GM12873 (cell line): ENCODE measurements at regions not wholly inside any gene's neighbourhood (a gene's known extent, or its start where the extent isn't known, plus 50 kb on each side); places are given as distances from the start of the nearest gene placed in this dataset.

Source experiments
- TF ChIP-seq, protein P1 (sequence below): IDR thresholded peaks from 2 replicates; pipeline ENCODE4 v1.5.1; 2012; ENCODE audit warnings: low read depth, mild to moderate bottlenecking, moderate library complexity, low read length, control low read depth; ENCODE audit not compliant: insufficient read depth; ENCODE audit errors: missing control alignments

DNA sequence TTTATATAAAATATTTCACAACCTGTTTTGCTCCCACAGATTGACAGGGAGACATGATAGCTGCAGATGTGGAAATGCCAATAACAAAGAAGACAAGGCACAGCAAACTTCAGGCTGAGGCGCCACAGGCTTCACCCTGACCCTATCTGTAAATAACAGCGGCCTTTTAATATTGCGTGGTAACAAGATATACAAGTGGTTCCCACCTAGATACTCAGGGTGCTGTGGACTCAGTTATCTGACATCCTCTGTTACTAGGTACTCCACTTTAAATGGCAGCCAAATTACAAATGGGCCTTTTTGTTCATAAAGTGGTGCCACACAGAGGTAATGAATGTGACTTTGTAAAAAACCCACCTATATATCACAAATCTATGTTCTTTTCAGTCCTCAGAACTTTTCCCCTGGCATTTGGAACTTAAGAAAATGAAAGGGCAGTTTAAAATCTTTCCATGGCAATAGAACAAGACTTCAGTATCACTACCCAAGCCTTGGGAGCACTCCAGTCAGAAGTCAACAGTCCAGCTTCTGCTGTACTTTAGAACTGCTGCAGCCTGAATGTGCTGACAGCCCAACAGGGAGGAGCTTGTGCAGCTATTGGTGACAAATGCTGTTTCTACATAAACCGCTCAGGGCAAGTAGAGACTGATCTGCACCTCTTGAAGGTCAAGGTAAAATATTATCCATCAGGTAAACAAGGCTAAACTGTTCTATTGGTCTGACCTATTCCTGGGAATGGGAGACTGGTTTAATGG lies 86.2 kb upstream of the DCD start:
- TF ChIP-seq, protein P1, sequence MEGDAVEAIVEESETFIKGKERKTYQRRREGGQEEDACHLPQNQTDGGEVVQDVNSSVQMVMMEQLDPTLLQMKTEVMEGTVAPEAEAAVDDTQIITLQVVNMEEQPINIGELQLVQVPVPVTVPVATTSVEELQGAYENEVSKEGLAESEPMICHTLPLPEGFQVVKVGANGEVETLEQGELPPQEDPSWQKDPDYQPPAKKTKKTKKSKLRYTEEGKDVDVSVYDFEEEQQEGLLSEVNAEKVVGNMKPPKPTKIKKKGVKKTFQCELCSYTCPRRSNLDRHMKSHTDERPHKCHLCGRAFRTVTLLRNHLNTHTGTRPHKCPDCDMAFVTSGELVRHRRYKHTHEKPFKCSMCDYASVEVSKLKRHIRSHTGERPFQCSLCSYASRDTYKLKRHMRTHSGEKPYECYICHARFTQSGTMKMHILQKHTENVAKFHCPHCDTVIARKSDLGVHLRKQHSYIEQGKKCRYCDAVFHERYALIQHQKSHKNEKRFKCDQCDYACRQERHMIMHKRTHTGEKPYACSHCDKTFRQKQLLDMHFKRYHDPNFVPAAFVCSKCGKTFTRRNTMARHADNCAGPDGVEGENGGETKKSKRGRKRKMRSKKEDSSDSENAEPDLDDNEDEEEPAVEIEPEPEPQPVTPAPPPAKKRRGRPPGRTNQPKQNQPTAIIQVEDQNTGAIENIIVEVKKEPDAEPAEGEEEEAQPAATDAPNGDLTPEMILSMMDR, result no peak

DNA sequence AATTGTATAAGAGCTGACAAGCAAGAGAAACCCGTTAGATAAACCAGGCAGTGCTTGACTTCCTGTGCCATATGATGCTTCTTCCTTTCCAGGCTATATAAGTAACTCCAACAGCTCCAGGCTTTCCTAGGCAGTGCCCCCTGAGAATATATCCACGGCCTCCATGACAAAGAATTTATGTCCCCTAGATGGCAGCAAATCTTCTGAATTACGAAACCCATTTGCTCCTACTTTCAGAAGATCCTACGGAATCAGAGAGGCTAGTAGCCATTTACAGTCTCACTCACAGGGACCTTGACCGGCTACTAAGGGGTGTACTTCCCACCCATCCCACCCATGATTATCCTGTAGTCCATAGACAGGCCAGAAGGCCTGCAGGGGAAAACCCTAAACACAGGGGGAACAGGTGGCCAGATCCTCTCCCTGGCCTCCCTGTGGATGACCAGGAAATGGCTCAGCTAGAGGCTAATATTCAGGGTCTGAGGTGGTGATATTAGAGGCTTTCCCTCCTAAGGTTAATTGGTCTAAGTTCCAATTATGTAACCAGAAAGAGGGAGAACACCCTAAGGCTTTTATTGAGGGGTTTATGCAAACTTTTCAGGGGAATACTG lies 77.2 kb upstream of the DCD start:
- TF ChIP-seq, protein P1, result no peak

DNA sequence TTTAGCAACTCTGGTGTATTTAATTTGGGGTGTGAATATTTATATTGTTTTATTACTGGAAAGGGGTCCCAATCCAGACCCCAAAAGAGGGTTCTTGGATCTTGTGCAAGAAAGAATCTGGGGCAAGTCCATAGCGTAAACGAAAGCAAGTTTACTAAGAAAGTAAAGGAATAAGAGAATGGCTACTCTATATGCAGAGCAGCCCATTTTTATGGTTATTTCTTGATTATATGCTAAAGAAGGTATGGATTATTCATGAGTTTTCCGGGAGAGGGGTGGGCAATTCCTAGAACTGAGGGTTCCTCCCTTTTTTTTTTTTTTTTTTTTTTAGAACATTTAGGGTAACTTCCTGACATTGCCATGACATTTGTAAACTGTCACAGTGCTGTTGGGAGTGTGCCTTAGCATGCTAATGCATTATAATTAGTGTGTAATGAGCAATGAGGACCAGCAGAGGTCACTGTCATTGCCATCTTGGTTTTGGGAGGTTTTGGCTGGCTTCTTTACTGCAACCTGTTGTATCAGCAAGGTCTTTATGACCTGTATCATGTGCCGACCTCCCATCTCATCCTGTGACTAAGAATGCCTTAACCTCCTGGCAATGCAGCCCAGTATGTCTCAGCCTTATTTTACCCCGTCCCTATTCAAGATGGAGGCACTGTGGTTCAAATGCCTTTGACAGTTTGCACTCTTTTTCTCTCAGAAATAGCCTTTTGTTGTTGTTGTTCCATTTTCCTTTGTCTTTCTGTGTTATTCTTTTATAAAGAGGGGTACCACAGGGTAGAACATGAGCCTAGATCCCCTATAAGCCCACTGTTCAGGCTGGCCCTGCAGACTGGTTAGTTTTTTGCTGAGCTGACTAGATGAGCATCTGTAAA lies 75.5 kb upstream of the DCD start:
- TF ChIP-seq, protein P1, result peak; percentile 78

DNA sequence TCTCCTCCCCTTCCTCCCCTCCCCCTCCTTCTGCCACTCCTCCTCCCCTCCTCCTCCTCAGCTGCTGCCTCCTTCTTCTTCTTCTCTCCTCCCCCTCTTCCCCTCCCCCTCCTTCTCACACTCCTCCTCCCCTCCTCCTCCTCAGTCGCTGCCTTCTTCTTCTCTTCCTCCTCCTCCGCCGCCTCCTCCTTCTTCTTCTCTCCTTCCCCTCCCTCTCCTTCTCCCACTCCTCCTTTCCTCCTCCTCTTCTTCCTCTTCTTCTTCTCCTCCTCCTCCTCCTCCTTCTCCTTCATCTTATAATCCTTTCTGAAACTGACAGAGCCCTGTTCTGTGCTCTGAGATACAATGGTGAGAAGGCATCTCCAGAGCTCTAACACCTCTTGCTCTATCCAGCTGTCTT lies 73.1 kb upstream of the DCD start:
- TF ChIP-seq, protein P1, result no peak

DNA sequence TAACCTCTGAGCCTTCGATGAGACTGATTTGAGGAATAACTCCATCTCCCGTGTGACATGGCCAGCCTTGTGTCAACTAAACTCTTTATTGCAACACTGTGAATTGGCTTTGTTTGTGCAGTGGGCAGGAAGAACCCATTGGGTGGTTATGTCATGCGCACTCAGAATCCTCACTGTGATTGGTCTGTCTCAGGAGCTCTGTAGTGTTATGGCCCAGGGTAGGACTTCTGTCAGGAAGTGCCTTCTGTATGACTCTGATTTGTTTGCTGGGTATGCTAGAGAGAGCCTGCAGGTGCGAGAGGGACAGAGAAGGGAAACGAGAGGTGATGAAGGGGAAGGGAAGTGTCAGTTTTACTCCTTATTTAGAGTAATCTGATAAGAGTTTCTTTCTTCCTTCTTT lies 71.5 kb upstream of the DCD start:
- TF ChIP-seq, protein P1, result no peak

DNA sequence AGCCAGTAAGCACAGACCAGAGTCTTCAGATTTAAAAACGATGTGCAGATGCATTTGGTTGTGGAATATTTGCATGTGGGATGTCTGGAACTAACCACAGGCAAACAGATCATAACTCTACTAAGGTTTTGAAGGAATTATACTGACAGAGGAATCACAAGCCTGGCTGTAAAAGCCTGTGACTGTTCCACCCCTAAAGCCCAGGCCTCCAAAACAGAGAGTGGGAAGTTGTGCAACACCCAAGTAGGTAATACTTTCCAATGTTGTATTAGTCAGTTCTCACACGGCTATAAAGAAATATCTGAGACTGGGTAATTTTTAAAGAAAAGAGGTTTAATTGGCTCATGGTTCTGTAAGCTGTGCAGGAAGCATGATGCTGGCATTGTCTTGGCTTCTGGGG lies 68.1 kb upstream of the DCD start:
- TF ChIP-seq, protein P1, result no peak

DNA sequence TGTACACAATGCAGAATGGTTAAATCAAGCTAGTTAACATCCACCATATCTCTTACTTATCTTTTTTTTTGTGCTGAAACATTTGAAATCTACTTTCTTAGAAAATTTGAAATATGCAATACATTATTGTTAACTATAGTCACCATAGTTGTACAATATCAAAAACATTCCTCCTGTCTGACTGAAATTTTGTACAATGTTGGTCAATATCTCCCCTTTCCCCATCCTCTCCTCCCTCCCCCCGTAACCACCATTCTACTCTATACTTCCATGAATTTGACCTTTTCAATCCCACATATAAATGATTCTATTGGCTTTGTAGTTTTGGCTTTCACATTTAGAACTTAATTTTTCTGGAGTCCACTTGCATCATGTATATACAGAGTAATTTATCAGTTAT lies 63.5 kb upstream of the DCD start:
- TF ChIP-seq, protein P1, result no peak
